OCI-LY1 (cell line): ENCODE measurements at regions not wholly inside any gene's neighbourhood (a gene's known extent, or its start where the extent isn't known, plus 50 kb on each side); places are given as distances from the start of the nearest gene placed in this dataset.

Experiments used
- CTCF ChIP-seq: fragments of 200-600 bp; sonication (generic), shearing (Covaris generic); IDR thresholded peaks from 2 replicates; pipeline ENCODE4 v1.5.1; 2017; ENCODE audit warnings: mild to moderate bottlenecking, antibody characterized with exemption, low read length, moderate library complexity, mixed read lengths
- EZH2 ChIP-seq: fragments of 200-600 bp; sonication (generic), shearing (Covaris generic); IDR thresholded peaks from 2 replicates; pipeline ENCODE4 v1.8.0; 2017; ENCODE audit warnings: borderline replicate concordance, mixed run types, mild to moderate bottlenecking, antibody characterized with exemption, low read length, moderate library complexity, mixed read lengths

GRCh38 chr2:223510713-223511112, 91.4 kb downstream of the SCG2 start:
- TF ChIP-seq EZH2 (no peak), CTCF (no peak)
